HepG2 (cell line): ENCODE measurements at regions not wholly inside any gene's neighbourhood (a gene's known extent, or its start where the extent isn't known, plus 50 kb on each side); places are given as distances from the start of the nearest gene placed in this dataset.

Experiments used
- ATF6 ChIP-seq: sonication (generic); formaldehyde crosslinking; conservative IDR thresholded peaks from 2 replicates; pipeline ENCODE4 v1.4.0; 2020; ENCODE audit warnings: missing genetic modification reagents
- ZKSCAN1 ChIP-seq: fragments of 150-350 bp; IDR thresholded peaks from 2 replicates; pipeline ENCODE4 v1.6.1; 2014; ENCODE audit warnings: low read length

DNA sequence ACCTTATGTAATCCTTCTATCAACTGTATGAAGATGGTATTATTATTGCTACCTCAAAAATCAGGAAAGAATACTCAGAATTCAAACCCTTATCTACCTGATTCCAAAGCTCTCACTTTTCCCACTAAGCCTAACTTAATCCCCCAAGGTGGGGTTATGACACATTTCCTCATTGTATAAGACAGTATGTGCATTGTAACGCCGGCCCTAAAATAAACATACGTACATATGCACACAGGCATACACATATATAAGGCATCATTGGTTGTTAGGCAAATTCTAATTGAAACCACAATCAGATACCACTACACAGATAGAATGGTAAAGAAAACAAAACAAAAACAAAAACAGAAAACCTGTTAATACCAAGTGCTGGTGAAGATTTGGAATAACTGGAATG, 556.5 kb downstream of the INHBA start:
- no peak for TF ChIP-seq ZKSCAN1
- no peak for TF ChIP-seq ATF6 (CRISPR knock-in tag)
